ENCODE measurements at regions not wholly inside any gene's neighbourhood (a gene's known extent, or its start where the extent isn't known, plus 50 kb on each side); places are given as distances from the start of the nearest gene placed in this dataset.
A peak's percentile ranks its signal among the peaks of the same experiment; 100 is the strongest.

GRCh38 chr3:160135851-160136250 lies 89.4 kb upstream of the C3orf80 start:
- DNase-seq (ENCODE audit: low read depth), result no peak
- TF ChIP-seq POLR2A (IDR thresholded peaks at IDR 0.05; ENCODE audit: extremely low read depth, insufficient read length) (no peak), CTCF (IDR thresholded peaks at IDR 0.05; ENCODE audit: low read depth, low read length) (no peak), MYC (IDR thresholded peaks at IDR 0.05; ENCODE audit: low read depth, low read length) (no peak), MAX (IDR thresholded peaks at IDR 0.05; ENCODE audit: low read depth, low read length) (no peak)
- H3K4me3 ChIP-seq (ENCODE audit: low read depth, low read length), result no peak overlapping the region

GRCh38 chr3:160136421-160136820 lies 88.8 kb upstream of the C3orf80 start:
- no peak overlapping the region for H3K4me3 ChIP-seq (ENCODE audit: low read depth, low read length)
- DNase-seq (ENCODE audit: low read depth), result peak; percentile 14
- TF ChIP-seq MYC (IDR thresholded peaks at IDR 0.05; ENCODE audit: low read depth, low read length), result no peak
- TF ChIP-seq POLR2A (IDR thresholded peaks at IDR 0.05; ENCODE audit: extremely low read depth, insufficient read length), result no peak
- no peak for TF ChIP-seq CTCF (IDR thresholded peaks at IDR 0.05; ENCODE audit: low read depth, low read length)
- no peak for TF ChIP-seq MAX (IDR thresholded peaks at IDR 0.05; ENCODE audit: low read depth, low read length)

- no peak for DNase-seq (ENCODE audit: low read depth)
- no peak for TF ChIP-seq MAX (IDR thresholded peaks at IDR 0.05; ENCODE audit: low read depth, low read length)
- no peak for TF ChIP-seq MYC (IDR thresholded peaks at IDR 0.05; ENCODE audit: low read depth, low read length)
- no peak for TF ChIP-seq CTCF (IDR thresholded peaks at IDR 0.05; ENCODE audit: low read depth, low read length)
- no peak for TF ChIP-seq POLR2A (IDR thresholded peaks at IDR 0.05; ENCODE audit: extremely low read depth, insufficient read length)
- H3K4me3 ChIP-seq (ENCODE audit: low read depth, low read length), result no peak overlapping the region
These were observed 85.9 kb upstream of the C3orf80 start for GRCh38 chr3:160139291-160139690.

- no peak for DNase-seq (ENCODE audit: low read depth)
- TF ChIP-seq MYC (IDR thresholded peaks at IDR 0.05; ENCODE audit: low read depth, low read length), result no peak
- no peak overlapping the region for H3K4me3 ChIP-seq (ENCODE audit: low read depth, low read length)
These were observed 84.5 kb upstream of the C3orf80 start for GRCh38 chr3:160140756-160141155.

GRCh38 chr3:160141485-160142185 lies 83.6 kb upstream of the C3orf80 start:
- TF ChIP-seq POLR2A (IDR thresholded peaks at IDR 0.05; ENCODE audit: extremely low read depth, insufficient read length) (no peak), CTCF (IDR thresholded peaks at IDR 0.05; ENCODE audit: low read depth, low read length) (no peak), MYC (IDR thresholded peaks at IDR 0.05; ENCODE audit: low read depth, low read length) (no peak), MAX (IDR thresholded peaks at IDR 0.05; ENCODE audit: low read depth, low read length) (no peak)
- H3K4me3 ChIP-seq (ENCODE audit: low read depth, low read length), result no peak overlapping the region
- no peak for DNase-seq (ENCODE audit: low read depth)

- H3K4me3 ChIP-seq (ENCODE audit: low read depth, low read length), result no peak overlapping the region
- no peak for DNase-seq (ENCODE audit: low read depth)
- no peak for TF ChIP-seq POLR2A (IDR thresholded peaks at IDR 0.05; ENCODE audit: extremely low read depth, insufficient read length)
- TF ChIP-seq MAX (IDR thresholded peaks at IDR 0.05; ENCODE audit: low read depth, low read length), result no peak
- TF ChIP-seq CTCF (IDR thresholded peaks at IDR 0.05; ENCODE audit: low read depth, low read length), result no peak
- no peak for TF ChIP-seq MYC (IDR thresholded peaks at IDR 0.05; ENCODE audit: low read depth, low read length)
These were observed 81.7 kb upstream of the C3orf80 start for GRCh38 chr3:160143482-160143881.
